ENCODE measurements at regions not wholly inside any gene's neighbourhood (a gene's known extent, or its start where the extent isn't known, plus 50 kb on each side); places are given as distances from the start of the nearest gene placed in this dataset.

DNA sequence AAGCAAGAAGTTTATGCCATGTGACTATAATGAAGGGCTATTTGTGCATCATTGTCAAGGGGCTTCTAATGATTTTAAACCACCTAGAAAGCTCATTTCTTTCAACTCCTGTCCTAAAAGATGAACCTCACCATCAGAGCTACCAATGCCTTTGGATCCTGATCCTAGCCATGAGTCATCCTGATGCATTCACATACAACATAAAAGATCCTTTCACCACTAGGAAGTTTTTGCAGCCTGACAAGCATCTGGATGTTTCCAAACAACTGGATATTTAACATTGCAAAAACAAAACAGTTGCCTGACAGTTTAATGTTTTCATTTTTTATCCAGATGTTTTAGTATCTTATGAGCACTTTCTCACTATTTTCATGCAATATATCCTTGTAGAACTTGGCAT is 425.3 kb downstream of the MBD2 start:
- DNase-seq, result no peak

DNA sequence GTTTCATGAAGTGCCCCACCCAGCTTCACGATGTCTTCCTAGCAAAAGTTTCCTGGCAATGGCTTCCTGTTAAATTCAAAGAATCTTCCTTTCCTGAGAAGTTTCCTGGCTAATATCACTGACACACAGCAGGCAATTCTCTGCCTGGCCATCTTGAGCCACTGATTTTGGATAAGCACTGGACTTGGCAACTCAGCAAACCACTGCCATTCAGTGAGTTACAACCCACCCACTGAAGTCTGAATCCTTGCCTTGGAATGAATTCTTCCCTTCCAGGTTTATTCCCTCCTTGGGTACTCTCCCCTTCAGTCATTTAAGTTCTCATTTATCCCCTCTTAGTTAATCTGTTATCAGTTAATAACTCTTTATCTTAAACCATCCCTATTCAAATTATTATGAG is 426.0 kb downstream of the MBD2 start:
- DNase-seq, result no peak

DNA sequence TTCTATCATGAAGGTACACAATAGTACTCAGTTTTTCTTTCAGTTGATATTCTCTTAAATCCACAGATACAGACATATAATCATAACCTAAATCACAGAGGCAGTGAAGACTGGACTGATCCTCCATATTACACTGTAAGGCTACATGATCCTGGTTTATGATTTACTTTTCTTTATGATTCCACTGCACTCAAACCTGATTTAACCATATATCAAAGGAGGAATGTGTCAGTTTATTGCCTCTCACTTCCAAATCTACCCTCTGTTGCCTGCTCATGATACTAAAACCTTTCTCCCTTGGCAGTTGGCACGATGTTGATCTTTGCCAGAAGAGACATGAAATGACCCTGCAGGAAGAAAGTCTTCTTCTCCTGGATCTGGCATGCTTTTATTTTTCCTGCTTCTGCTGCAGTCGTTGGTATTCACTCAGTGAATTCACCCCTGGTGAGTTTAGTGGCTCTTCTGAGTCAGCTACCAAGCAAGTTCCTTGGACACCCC is 426.4 kb downstream of the MBD2 start:
- DNase-seq, result no peak

DNA sequence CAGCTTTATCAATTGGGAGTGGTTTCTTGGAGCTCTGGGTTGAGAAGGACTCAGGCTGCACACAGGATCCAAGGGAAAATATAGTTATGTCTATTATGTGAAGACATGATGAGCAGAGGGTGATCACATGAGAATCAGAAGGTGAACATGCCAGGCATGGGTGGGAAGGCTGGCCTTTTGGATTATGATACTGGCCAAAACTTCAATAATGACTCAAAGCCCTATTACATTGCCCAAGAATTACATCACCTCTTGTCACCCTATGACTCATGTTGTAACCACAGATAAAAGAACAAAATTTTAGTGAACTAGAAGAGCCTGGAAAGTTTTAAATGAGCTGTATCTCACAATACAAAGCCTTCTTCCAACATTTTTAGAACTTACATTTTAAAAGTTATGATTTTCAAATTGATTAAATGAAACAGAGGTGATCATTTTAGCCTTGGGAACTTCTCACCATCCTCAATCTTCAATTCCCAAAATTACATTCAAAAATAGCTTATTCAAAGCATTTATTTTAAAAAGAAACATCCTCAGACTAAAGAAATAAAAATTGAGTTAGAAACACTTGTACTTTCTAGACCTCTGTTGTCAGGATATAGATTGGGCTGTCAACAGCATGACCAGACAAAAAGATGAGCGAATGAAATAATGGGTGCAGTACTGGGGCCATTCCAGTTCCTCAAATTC is 428.3 kb downstream of the MBD2 start:
- no peak for DNase-seq

DNA sequence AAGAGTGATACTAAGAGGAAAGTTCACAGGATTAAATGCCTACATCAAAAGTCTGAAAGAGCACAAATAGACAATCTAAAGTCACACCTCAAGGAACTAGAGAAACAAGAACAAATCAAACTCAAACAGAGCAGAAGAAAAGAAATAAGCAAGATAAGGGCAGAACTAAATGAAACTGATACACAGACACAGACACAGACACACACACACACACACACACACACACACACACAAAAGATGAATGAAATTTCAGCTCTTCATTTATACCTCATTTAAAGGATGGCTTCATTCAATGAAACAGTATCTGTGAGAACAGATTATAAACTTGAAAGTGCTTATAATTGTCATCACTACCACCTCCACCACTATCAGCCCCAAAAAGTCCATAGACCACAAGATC is 428.9 kb downstream of the MBD2 start:
- DNase-seq, result no peak

DNA sequence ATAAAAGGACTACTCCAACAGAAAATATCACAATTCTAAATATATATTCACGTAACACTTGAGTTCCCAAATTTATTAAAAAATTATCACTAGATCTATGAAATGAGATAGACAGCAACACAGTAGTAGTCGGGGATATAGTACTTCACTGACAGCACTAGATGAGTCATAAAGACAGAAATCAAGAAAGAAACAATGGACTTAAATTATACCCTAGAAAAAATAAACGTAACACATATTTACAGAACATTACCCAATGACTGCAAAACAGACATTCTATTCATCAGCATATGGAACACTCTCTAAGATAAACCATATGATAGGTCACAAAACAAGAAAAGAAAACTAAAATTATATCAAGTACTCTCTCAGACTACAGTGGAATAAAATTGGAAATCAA is 429.4 kb downstream of the MBD2 start:
- DNase-seq, result no peak

DNA sequence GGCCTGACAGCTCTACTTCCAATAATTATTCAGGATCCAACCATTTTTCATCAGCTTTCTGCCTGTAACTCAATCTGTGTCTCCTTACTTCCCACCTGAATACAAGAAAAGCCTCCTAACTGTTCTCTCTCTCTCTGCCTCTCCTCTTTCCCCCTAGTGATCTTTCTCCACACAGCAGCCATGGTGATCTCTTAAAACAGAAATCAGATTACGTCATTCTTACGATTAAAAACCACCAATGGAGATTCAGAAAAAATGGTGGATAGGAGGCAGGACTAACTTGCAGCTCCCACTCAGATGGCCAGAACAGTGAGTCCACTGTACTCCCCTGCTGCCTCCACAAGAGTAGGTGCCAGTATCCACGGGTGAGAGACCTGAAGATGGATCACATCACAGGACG is 431.7 kb downstream of the MBD2 start:
- no peak for DNase-seq

DNA sequence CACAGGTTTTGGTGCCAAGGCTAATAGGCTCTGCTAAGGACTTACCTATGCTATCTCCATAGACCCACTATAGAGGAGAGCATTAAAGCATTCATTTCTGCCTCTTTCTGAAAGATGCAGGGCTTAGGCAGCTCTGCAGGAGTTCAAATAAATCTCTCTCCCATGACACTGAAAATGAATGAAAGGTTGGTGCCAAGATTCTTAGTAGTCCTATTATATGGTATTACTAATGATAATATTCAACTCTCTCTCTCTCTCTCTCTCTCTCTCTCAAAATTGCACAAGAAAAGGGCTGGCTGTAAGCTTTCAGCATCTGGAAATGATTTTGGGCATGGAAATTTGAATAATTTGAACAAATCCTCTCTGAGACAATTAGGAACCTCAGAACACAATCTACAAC is 433.7 kb downstream of the MBD2 start:
- no peak for DNase-seq

DNA sequence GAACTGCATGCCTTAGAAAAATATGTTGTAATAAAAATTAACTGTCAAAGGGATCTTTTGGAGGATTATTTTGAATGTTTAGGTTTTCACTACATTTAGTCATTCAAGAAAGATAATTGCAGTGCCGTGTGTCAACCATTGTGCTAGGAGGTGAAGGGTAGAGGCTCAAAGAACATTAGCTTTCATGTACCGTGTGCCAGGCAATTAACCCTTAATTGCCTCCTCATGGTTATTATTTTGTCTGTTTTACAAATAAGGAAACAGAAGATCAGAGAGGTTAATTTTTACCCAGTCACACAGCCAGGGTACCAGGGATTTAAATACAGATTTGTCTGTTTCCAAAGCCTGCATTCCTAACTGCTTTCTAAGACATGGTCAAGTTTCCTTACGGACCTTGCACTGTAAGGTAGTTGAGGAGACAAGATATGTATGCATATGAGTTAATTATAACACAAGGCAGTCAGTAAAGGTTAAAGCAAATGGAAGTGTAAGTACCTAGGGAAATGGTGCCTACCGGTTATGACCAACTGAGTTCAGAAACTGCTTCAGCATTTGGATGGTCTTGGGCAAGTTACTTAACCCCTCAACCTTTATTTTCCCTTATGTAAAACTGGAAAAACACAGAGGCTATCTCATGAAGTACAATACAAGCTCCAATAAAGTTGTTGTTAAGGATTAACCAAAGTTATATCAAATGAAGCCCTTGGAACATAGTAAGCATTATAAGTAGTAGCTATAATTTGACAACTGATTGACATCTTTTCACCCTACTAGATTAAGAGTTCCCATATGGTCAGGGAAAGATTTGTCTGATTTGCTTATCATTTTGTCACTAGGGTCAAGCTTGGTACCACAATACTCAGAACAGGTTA is 434.9 kb downstream of the MBD2 start:
- no peak for DNase-seq

DNA sequence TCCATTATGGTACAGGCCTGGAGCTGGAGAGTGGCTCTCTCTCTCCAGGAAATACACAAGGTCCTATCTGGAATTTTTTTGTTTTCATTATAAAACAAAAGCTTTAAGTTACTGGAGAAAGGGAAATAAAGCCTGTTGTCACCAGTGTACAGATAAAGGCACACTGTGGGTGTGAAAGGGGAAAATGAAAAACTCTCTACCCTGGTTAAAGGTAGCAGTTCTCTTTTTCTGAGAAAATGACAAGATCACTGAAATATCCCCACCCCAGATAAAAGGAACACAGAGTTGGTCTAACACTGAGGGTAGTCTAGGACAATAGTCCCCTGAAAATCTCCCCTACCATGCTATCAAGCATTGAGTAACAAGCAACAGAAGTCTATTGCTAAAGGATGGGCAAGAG is 438.7 kb downstream of the MBD2 start:
- no peak for DNase-seq

DNA sequence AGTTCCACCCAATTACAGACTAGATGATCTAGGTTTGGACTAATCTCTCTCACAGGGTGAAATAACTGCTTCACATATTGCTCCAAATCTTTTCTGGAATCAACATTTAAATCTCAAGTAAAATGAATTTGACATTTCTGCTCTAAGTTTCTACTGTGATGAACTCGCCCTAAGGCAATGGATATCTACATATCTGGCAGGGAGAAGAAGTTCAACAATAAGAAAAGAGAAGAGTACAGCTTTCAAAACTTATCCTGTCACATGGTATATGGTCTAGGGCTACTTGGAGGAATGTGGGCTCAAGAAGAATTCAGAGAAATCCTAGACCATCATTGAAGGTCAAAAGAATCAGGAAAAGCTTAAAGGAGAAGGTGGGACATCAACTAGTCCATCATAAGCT is 440.2 kb downstream of the MBD2 start:
- DNase-seq, result no peak

DNA sequence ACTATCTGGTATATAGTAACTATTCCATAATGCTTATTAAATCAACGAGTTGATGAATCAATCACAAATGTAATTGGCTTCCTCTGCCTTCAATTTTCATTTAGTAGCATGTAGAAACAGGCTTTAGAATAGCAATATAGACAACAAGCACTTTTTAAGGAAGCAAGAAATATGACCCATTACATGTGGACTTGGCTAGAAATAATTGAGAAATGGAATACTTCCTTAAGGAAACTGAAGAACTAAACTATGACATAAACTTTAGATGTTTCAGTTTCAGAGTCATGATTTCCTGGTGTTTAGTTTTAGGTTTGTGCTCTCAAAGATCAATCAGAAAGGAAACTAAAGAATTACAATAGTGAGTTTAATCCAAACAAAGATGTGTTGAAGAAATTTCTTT is 443.8 kb downstream of the MBD2 start:
- DNase-seq, result no peak

DNA sequence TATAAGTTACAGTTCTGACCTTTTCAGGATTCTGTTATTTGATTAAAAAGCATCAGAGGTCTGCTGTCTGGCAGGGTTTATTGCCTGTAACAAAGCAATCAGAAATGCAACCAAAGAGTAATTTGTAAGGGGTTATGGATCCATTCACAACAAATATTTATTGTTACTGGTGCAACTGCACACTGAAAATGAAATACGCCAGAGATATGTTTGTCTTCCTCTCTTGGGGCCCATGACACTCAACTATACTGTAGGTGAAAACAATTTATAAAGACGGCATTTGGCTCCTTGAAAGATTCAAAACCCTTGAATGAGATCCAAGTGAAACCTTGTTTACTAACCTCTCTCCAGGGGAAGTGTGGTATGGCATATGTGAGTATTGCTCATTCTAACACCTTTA is 452.2 kb downstream of the MBD2 start:
- no peak for DNase-seq

DNA sequence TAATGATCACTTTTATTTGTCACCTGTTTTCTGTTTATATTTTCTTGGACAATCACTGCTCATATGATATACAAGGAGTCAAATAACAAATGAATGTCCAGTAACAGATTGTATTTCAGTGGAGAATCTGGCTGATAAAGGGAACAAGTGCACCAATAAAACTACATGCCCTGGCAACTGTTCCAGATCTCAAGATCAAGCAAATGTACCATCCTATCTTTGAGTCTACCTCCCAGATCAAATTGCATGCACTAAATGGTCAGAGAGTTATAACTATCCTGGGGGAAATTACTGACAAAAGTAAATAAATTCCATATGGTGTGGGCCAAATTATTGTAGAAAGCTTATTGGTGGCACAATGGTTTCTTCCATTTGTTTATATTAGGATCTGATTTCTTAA is 452.8 kb downstream of the MBD2 start:
- no peak for DNase-seq

DNA sequence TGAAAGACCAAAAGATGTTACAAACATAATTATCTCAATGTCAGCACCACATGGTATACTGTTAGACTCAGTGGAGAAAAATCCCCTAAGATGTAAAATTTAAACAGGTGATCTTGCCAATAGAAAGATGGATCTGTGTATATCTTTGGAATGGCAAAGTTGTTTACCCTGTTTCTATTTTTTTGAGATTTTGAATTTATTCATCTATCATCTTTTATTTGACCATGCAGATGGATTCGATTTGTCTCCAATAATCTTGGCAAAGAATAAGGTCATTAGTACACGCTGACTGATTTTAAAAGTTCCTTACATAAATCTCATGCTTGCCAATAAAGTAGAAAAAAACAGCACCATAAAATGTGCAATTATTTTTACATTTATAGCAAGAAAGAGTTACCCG is 459.3 kb downstream of the MBD2 start:
- DNase-seq, result no peak

DNA sequence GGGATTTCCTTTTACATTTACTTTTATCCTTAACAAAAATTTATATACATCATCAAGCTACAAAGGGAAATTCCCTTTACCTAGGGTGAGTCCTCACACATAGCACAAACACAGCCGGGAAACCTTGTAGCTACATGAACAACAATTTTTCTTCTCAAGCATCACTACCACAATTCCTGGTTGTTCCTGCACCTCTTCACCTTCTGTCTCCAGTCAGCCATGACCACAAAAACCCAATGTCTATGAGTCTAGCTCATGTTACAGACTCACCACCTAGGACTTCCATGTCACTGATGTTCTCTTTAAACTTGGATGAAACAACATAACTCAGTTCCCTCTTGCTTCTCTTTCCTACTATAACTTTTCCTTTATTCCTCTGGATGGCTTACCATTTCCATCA is 460.4 kb downstream of the MBD2 start:
- DNase-seq, result no peak

DNA sequence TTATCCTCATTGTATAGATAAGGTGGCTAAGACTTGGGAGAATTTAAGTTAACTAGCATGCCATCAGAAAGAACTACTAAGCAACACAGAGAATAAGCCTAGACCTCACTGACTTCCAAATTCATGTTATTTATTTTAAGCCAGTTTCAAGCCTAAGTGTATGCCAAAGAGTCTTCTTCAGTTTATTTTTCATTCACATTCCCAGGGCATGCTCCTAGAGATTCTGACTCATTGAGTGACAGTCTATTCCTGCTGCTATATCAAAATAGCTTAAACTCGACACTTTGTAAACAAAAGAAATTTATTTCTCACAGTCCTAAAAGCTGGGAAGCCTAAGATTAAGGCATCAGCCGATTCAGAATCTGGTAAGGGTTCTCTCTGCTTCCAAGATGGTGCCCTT is 467.1 kb downstream of the MBD2 start:
- no peak for DNase-seq

DNA sequence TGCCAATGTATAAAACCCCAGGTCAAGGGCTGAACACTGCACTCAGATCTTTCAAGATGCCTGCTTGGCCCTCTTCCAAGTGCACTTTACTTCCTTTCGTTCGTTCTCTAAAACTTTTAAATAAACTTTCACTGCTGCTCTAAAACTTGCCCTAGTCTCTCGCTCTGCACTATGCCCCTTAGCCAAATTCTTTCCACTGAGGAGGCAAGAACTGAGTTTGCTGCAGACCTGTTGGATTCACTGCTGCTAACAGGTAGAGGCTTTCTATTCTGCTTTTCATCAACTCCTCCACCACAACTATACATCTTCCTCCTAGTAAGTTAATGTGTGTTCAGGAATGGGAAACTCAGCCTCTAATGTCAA is 467.9 kb downstream of the MBD2 start:
- no peak for DNase-seq

DNA sequence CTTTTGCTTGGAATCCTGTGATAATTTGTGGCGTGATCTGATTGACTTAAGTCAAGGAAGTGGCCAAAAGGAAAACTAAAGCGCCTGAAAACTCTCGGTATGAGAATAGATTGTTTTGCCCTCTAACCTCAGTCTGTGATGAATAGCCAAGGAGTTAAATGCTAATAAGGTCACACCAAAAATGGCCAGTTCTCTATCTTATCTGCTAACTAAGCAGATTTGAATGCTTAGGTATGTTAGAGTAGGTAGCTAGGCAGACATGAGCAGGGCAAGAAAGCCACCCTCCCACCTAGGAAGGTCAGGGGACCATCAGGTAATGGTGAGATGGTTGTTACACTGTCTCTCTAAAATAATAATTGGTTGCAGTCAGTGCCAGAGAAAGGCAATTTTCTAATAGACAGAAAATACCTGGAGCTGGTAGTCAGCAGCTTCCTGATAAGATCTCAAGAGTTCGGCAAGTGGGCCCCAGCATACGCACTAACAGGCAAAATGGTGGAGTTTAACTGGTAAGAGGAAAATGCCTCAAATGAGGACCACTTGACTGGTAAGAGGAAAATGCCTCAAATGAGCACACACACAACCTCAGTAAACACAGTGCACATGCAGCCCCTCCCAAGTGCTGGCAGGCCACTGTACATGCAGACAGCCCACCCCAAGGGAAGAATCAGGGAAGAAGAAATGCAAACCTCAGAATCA is 468.4 kb downstream of the MBD2 start:
- DNase-seq, result no peak

DNA sequence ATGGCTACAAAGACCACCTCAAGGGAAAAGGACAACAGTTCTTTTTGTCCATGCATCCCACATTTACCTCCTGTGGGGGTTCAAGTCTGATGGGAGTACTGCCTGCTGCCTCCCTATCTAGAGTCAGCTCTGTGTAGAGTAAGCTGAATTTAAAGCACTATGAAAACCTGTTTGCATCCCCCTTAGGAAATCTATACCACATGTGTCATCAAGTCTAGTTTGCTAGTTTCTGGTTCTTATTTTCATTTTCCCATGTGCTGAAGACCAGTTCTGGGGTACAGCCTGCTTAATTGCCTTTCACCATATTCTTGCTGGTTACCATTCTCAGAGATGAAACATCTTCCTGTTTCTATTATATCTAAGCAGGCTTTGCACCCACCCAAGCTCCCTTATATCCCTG is 470.3 kb downstream of the MBD2 start:
- no peak for DNase-seq

DNA sequence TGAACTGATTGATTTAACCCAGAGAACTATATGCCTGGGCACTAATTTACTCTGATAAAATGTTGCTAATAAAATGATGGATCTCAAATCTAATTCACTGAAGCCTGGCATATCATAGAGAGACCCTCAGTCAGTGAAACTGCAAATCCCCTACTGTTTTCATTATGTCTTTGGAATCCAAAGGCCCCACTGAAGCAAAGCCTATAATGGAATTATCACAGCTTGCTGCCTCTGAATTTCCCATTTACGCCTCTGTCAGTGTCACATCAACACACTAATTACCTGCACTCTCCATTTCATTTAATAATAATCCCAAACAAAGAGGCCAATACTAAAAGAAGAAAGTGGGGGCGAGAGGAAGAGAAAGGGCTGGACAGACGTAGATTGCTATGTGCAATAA is 470.9 kb downstream of the MBD2 start:
- DNase-seq, result peak; percentile 87

DNA sequence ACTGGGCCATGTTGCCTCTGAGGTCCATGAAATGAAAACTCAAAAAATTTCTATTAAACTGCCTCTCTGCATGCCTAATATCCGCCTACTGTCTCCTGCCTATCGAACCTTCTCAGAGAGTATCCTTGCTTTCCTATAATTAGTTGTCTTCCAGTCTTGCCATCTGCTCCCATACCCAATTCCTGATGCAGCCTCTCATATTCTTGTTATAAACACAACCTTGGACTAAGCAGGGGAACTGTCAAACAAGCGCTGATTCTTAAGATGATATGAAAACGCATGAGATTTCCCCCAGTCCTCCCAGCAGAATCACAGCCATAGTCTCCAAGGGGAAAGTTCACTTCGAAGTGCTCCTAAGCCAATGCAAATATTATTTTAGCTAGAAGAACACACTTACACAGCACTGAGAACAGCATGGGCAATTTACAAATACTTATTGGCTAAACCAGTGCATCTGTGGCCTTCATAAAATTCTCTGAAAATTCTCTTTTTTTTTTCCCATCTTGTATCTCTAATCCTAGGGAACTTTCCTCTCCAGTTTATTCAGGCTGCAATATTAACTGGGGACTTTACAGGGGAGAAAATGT is 471.6 kb downstream of the MBD2 start:
- no peak for DNase-seq

DNA sequence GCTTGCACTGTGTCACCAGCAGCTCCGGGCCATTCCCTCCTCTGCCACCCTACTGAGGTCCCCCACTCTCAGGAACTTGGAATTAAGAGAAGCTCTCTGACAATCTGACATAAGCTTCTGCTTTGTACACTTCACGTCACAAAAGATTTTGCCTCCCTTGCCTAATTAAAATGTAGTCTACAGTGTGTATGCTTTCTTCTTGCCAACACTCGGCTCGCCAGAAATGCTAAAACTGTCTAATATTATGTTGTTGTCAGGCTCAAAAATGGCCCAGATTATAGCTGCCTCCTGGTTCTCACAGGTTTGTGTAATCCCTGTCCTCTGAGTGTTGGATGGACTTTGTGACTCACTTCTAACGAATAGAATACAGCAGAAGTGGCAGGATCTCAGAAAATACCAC is 474.7 kb downstream of the MBD2 start:
- DNase-seq, result no peak

All from COR-L47 (cell line).